GM12878 (cell line): ENCODE measurements at regions not wholly inside any gene's neighbourhood (a gene's known extent, or its start where the extent isn't known, plus 50 kb on each side); places are given as distances from the start of the nearest gene placed in this dataset.

Experiments used
- ATAC-seq: fragments of 200-7000 bp; cut with Tn5 transposase; 3 replicates; pipeline ENCODE4 v1.9.1; 2020; ENCODE audit warnings: mild to moderate bottlenecking, moderate library complexity
- BruUV-seq: library from RNA; stranded (reverse); fragments of 400-500 nt; replicated peaks from 2 replicates; lab custom pipeline; 2021; lab: Mats Ljungman, UMichigan
- CTCF ChIA-PET: fragments of 300-600 bp; sonication (Branson Sonifier 250); formaldehyde crosslinking; extraction: SDS; loops from one replicate; lab custom pipeline; 2021; ENCODE audit warnings: inconsistent platforms; lab: Yijun Ruan, JAX
- POLR2A ChIA-PET: fragments of 350-600 bp; formaldehyde crosslinking; extraction: SDS; loops from one replicate; lab custom pipeline; 2021; ENCODE audit warnings: inconsistent platforms; lab: Charles Lee
- RAD21 ChIA-PET: fragments of 300-600 bp; sonication (Branson Sonifier 250); formaldehyde crosslinking; loops from one replicate; lab custom pipeline; 2023; ENCODE audit warnings: antibody characterized with exemption; ENCODE audit not compliant: unreplicated experiment; lab: Charles Lee
- SMC1A ChIA-PET: fragments of 300-600 bp; sonication (Branson Sonifier 250); formaldehyde crosslinking; loops from one replicate; lab custom pipeline; 2023; ENCODE audit not compliant: unreplicated experiment, uncharacterized antibody; lab: Charles Lee
- DNase-seq: peaks from one replicate; pipeline ENCODE4 v3.0.0-alpha.2; 2011; ENCODE audit warnings: low read depth, low spot score
- FAIRE-seq: peaks from 3 replicates; lab custom pipeline; 2011; peaks lifted over from hg19 to GRCh38; lab: Jason Lieb, UNC
- H2AFZ ChIP-seq: 2 replicates; pipeline ENCODE4 v1.6.0; 2011; ENCODE audit warnings: low read depth, low read length, control low read depth; ENCODE audit not compliant: control insufficient read depth
- H3K27ac ChIP-seq: 2 replicates; pipeline ENCODE4 v1.5.1; 2011; ENCODE audit warnings: control low read depth; ENCODE audit not compliant: control insufficient read depth, insufficient read depth
- H3K27me3 ChIP-seq, 2 experiments: replicated peaks in 1 of 2; 2 replicates each; pipeline versions ENCODE4 v1.6.0 to v1.6.1; 2011; ENCODE audit warnings: low read length in 1 of 2; ENCODE audit not compliant: control insufficient read depth in 2 of 2, insufficient read depth in 2 of 2
- H3K36me3 ChIP-seq, 2 experiments: 2 replicates each; pipeline ENCODE4 v1.5.1; 2011; ENCODE audit warnings: low read length in 1 of 2; ENCODE audit not compliant: control insufficient read depth in 2 of 2, insufficient read depth in 2 of 2
- H3K4me1 ChIP-seq: 2 replicates; pipeline ENCODE4 v1.6.1; 2011; ENCODE audit warnings: mild to moderate bottlenecking, low read length, moderate library complexity, mixed read lengths; ENCODE audit not compliant: control insufficient read depth, insufficient read depth
- H3K4me2 ChIP-seq: 2 replicates; pipeline ENCODE4 v1.6.0; 2011; ENCODE audit warnings: control low read depth; ENCODE audit not compliant: control insufficient read depth, insufficient read depth
- H3K4me3 ChIP-seq: fragments of 200-600 bp; sonication (generic); 2 replicates; pipeline ENCODE4 v1.5.1; 2016
- H3K79me2 ChIP-seq: 2 replicates; pipeline ENCODE4 v1.6.0; 2011; ENCODE audit warnings: low read length; ENCODE audit not compliant: control insufficient read depth, insufficient read depth
- H3K9ac ChIP-seq: 2 replicates; pipeline ENCODE4 v1.8.0; 2011; ENCODE audit warnings: low read length, control low read depth, mixed read lengths; ENCODE audit not compliant: control insufficient read depth, insufficient read depth
- H3K9me3 ChIP-seq: replicated peaks from 3 replicates; pipeline ENCODE4 v1.5.1; 2011; ENCODE audit warnings: mild to moderate bottlenecking, low read length; ENCODE audit not compliant: control insufficient read depth, insufficient read depth
- H4K20me1 ChIP-seq: 2 replicates; pipeline ENCODE4 v1.6.0; 2011; ENCODE audit not compliant: control insufficient read depth, insufficient read depth
- CBFB ChIP-seq: IDR thresholded peaks from 2 replicates; pipeline ENCODE4 v1.6.1; 2016; ENCODE audit warnings: antibody characterized with exemption, low read depth
- GABPA ChIP-seq: IDR thresholded peaks from 2 replicates; pipeline ENCODE4 v1.6.1; 2014; ENCODE audit warnings: antibody characterized with exemption, low read depth, mild to moderate bottlenecking, inconsistent platforms
- HCFC1 ChIP-seq: fragments of 150-350 bp; IDR thresholded peaks from 2 replicates; pipeline ENCODE4 v1.6.1; 2014; ENCODE audit warnings: low read length
- HDAC6 ChIP-seq: fragments of 200-600 bp; sonication (generic); IDR thresholded peaks from one replicate; pipeline ENCODE4 v1.8.0; 2017; ENCODE audit warnings: antibody characterized with exemption; ENCODE audit not compliant: unreplicated experiment
- IRF3 ChIP-seq: fragments of 450-650 bp; IDR thresholded peaks from 2 replicates; pipeline ENCODE4 v1.6.1; 2014; ENCODE audit warnings: mild to moderate bottlenecking
- PAX5 ChIP-seq: IDR thresholded peaks from 2 replicates; pipeline ENCODE4 v1.6.1; 2011; ENCODE audit warnings: low read depth, low read length, borderline replicate concordance
- ZBED1 ChIP-seq: IDR thresholded peaks from 2 replicates; pipeline ENCODE4 v1.6.1; 2016; ENCODE audit warnings: borderline replicate concordance
- ZSCAN29 ChIP-seq: fragments of 450-650 bp; IDR thresholded peaks from 2 replicates; pipeline ENCODE4 v1.6.1; 2017; ENCODE audit warnings: mild to moderate bottlenecking, moderate library complexity
- WGBS: methylation state at CpG from one replicate; pipeline ENCODE4 v1.1.6; 2016; ENCODE audit warnings: low lambda C conversion rate; ENCODE audit not compliant: insufficient replicate concordance, insufficient coverage; ENCODE audit errors: missing lambda C conversion rate; 5-methylcytosine and 5-hydroxymethylcytosine counted together
- in situ Hi-C: fragments of 300-500 bp; cut with MboI; formaldehyde crosslinking; loops from 9 replicates; pipeline ENCODE4 v1.14.3; 2018; ENCODE audit warnings: mixed read lengths
- intact Hi-C: fragments of 100-400 bp; cut with micrococcal nuclease; formaldehyde crosslinking; loops from one replicate; pipeline ENCODE4 v1.14.2; 2022; ENCODE audit not compliant: unreplicated experiment
- TF ChIP-seq, protein P1 (sequence below): IDR thresholded peaks from 2 replicates; pipeline ENCODE4 v1.6.1; 2011; ENCODE audit warnings: mild to moderate bottlenecking, low read depth, low read length, moderate library complexity; ENCODE audit not compliant: insufficient replicate concordance

DNA sequence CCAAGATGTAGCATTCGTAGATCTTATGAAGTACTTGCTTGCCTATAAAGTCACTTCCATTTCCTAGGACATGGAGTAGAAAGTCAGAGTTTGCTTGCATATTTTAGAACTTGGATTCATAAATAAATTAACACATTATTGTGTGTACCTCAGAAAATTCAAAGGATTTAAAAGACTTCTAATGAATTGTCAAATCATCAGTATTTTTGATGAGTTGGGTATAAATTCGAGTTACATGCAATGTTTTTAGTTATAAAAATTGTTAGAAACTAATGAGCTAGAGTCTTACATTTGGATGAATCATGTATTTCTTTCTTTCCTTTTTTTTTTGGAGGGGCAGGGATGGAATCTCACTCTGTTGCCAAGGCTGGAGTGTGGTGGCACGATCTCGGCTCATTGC lies 156.9 kb upstream of the KCNJ16 start:
- RAD21 ChIA-PET, result no interaction called here
- FAIRE-seq, result no peak
- in situ Hi-C loops, result no loop called here
- Histone ChIP-seq H3K36me3 (no peaks in the 10 kb centered on the region), H4K20me1 (no peaks in the 10 kb centered on the region), H3K4me1 (no peaks in the 10 kb centered on the region), H3K79me2 (no peaks in the 10 kb centered on the region), H2AFZ (no peak overlapping the region), H3K27me3 (no peaks in the 10 kb centered on the region)
- CTCF ChIA-PET, result no interaction called here
- no peak for ATAC-seq
- no TSS peak for BruUV-seq
- POLR2A ChIA-PET, result no interaction called here
- SMC1A ChIA-PET, result interaction anchor here (1.1 kb wide), 1 partner anchor 8 kb away, joined by 3 read pairs; no protein-coding TSS in a partner anchor
- intact Hi-C loops, result no loop called here
- TF ChIP-seq PAX5, result no peak
- no peak for TF ChIP-seq ZSCAN29
- TF ChIP-seq IRF3, result no peak
- no peak for TF ChIP-seq HDAC6
- no peak for TF ChIP-seq ZBED1
- no peak for TF ChIP-seq GABPA
- TF ChIP-seq, protein P1, sequence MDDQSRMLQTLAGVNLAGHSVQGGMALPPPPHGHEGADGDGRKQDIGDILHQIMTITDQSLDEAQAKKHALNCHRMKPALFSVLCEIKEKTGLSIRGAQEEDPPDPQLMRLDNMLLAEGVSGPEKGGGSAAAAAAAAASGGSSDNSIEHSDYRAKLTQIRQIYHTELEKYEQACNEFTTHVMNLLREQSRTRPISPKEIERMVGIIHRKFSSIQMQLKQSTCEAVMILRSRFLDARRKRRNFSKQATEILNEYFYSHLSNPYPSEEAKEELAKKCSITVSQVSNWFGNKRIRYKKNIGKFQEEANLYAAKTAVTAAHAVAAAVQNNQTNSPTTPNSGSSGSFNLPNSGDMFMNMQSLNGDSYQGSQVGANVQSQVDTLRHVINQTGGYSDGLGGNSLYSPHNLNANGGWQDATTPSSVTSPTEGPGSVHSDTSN, result no peak
- TF ChIP-seq HCFC1, result no peak
- TF ChIP-seq CBFB, result no peak
- TF ChIP-seq, all 136 proteins: peak for 0
- H3K9me3 ChIP-seq, result no peaks in the 10 kb centered on the region
- no peak for DNase-seq
- 33% methylated on average over 4 of the region's 4 CpGs for WGBS
- H3K4me2 ChIP-seq, result no peak overlapping the region
- H3K9ac ChIP-seq, result no peak overlapping the region
- no peak overlapping the region for H3K4me3 ChIP-seq
- no peak overlapping the region for H3K27ac ChIP-seq
